ENCODE measurements at regions not wholly inside any gene's neighbourhood (a gene's known extent, or its start where the extent isn't known, plus 50 kb on each side); places are given as distances from the start of the nearest gene placed in this dataset.

DNA sequence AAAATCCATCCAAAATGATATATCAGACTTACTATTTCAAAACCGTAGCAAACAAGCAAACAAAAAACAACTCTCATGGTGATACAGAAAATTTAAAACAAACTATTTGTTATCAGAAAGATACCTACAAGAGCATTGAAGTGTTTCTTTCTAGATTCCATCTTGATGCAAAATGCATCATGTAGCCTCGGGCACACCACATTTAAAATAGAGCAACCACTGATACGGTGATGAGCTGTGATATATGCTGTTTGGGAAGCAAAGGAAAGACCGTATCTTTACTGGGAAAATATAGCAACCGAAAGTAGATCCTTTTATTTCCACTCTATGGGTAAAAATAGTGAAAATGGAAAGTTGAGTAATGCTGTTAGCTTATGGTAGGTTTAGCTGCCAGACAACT is 892.0 kb downstream of the GATA3 start:
- DNase-seq = no peak

DNA sequence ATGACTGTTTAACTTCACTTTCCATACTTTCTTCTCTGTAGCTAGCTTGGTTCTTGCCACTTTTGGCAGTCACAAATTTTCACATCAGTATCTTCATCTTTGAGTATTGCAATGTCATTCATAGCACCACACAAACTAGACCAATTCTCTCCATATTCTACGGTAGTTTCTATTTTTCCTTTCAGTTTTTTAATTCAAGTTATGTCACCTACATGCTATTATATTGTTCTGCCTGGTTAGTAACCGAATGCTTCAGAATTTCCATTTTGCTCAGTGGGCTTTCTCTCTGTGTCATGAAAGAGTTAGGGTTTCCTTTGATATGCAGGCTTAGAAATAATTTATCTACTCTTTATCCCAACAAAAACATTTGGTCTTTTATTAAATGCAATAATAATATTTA is 896.5 kb downstream of the GATA3 start:
- no peak for DNase-seq

DNA sequence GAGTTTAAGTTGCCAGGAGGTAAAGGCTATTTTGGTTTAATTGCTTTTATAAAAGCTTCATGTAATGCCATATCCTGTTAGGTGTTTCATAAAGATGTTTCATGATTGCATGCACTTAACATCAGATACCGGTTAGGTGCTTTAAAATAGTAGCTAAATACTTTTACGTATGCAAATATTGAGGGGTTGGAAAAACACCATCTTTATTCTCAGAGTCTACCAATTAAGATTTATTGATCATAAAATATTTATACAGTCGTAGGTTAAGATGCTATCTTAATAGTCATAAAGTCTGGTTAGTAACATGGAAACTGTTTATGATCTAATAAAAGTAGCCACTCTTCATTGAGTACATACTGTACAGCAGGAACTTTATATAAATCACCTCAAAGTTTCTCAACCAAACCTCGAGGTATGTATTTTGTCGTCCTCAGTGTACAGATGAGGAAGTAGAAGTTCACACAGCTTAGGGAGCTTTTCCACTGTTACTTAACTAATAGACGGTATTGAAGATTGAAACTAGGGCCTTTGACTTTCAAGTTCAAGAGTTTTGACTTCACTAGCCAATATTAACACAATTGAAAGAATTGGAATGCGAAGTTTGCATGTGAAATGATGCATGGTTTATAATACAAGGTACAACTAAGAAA is 897.1 kb downstream of the GATA3 start:
- no peak for DNase-seq

DNA sequence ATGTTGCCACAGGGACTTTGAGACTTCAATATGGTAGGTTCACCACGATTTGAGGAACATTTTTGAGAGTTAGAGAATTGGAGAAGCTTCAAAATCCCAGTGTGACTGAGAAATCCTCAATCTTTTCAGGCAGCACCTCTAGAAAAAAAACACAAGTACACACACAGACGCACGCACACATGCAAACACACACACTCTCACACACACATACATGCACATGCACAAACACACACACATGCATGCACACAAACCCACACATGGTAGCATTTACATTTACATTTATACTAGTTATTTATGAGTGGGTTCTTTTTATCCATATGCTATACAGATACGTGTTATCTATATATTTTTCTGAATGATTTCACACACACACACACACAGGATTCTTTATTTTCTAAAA is 901.9 kb downstream of the GATA3 start:
- no peak for DNase-seq

DNA sequence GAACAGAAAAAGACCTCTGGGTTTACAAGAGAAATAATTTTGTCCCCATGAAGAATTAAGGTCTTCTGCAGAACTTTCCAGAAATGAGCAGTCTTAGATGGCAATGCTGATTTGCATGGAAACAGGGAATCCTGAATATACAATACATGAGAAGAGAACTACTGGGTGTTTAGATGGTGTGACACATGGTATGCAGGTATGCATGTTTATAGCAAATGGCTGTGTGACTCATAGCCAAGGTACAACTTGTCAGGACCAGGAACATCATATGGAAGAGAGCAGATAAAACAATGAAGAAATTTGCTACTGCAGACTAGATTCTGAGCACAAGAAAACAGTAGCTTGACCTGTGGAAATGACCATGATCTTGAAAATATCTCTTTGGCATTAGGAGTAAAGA is 907.8 kb downstream of the GATA3 start:
- DNase-seq = no peak

DNA sequence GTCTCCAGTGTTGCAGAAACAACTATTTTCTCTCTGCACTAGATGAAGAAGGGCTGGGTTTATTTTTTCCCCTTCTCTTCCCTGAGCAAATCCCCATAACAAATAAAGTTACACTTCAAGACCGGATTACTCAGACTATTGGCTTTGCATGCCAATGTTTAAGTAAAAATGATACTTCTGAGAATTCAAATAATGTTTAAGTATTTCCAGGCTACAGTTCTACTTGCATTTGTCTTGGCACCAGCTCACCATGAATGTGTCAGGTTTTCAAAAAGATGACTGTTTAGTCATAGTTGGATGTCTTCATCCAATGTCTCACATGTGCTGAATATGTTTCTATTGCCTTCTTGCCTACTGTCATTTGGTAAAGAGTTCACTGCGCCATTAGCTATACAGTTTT is 912.6 kb downstream of the GATA3 start:
- DNase-seq = no peak

DNA sequence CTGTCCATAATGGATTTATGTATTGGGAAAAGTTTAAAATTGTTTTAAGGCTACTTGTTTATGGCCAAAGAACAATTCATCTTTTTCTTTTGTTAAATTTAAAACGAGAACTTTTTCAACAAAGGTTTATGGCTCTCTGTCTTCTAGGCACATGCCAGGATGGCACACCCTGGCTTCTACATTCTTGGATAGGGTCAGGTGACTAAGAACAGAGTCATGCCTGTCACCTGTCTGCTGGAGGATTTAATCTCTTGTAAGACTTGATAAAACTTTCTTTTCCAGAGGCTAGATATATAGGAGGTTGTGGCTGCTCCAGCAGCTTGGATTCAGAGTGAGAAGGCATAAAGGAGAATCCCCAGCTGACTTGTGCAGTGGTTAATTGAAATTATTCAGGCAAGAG is 915.4 kb downstream of the GATA3 start:
- no peak for DNase-seq

DNA sequence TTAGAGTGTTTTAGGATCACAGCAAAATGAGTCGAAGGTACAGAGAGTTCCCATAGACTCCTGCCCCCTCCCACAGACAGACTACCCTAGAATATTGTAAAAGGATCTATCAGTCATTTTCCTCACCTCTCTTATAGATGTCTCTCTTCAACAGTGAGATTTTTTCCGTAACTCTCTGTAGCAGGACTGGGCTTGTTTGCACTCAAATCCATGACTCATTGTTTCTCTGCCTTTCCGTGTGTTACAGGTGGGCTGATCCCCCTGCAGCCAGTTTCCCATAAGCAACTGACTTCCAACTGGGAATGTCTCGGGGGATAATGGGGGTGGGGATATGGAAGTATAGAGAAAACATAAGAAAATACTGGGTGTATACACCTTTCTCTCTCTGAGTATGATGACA is 921.0 kb downstream of the GATA3 start:
- no peak for DNase-seq

DNA sequence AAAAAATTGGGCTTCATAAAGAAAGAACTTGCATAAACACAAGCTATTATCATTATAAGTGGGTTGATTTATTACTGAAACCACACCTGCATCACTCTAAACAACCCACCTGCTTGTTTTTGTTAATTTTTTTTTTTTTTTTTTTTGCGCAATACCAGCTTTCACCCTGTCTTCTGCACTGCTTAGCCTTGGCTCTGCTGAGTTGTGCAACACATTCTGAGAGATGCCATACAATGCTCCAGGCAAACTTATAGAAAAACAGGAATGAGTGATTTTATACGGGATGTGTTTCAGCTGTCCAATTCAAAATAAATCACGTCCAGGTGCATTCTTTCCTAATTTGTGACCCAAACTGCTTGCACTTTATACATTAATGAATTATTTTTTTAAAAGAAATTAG is 923.6 kb downstream of the GATA3 start:
- DNase-seq = no peak

DNA sequence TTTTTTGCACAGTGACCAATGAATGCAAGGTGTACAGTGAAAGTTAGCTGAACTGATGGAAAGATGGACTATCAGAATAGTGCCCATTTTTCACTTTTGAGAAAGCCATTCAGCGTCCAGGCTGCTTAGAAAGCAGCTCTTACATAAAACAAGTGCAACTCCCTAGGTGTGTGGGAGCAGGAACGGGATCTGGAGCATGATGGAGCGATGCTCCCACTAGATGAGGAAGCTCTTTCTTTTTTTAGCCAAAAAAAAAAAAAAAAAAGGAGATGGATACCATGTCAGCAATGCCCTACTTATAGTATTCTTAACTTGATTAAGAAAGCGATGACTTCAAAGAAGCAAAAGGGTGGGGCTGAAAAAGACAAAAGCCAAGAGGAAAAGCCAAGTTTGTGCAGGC is 925.5 kb downstream of the GATA3 start:
- no peak for DNase-seq

DNA sequence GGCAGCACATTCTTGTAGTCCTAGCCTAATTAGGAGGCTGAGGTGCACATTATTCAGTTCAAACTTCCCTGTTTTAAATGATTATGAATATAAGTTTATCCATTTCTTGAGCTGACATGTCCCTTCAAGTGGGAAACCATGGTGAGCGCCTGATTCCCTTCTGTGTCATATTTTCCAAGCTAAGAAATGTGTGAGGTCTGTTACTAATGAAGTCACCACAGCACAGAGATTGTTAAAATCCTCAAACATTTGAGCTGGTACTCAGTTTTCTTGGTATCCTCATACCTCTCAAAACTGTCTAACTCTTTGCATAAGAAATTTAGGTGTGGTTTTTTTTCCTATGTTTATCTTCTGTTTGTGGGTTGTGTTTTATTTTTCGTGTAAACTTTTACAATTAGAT is 926.8 kb downstream of the GATA3 start:
- DNase-seq = no peak

DNA sequence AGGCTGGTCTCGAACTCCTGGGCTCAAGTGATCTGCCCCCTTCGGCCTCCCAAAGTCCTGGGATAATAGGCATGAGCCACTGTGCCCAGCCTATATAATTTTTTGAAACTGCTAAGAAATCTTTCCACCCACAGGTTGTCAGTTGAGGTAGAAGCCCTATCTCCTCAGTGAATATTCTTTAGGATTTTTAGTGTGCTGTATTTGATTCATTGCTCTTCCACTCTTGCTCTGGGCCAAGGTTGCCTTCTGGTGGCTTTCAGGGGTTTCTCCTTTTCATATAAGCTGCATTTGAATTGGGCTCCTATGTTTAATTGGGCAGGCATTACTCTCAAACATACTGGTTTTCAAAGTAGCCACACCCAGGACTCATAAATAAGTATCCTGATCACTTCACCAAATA is 931.2 kb downstream of the GATA3 start:
- DNase-seq = no peak

DNA sequence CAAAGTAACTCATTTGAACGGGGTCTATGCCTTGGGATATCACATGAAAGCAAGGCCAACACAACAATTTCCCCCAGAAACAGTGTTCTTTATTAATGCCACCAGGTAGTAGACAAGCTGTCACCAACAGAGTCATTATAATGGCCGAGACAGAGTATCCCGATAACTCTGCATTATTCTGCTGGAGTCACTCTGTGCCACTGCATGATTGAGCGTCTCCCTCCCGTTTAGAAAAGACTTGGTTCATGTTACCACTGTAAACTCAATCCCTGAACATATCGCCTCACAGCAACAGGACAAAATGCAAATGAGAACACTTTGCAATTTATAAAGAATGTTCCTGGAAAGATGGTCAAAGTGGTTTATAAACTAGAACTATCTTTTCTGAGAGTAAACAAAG is 932.5 kb downstream of the GATA3 start:
- no peak for DNase-seq

DNA sequence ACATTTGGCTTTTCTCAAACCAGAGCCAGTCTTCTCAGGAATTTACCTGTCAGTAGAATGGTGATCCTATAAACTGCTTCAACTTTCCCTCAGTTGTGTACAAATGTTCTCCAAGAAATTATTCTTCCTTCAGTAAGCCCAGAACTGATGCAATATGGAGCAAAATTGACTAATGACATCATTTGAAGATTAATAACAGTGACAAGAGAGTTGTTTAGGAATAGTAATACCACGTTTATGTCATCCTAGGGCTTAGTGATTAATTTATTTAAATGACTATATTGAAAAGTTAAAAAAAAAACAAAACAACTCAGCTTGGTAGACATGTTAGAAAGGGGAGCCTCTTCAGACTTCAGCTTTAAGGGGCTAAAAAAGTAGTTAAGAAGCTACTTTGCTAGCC is 933.2 kb downstream of the GATA3 start:
- no peak for DNase-seq

DNA sequence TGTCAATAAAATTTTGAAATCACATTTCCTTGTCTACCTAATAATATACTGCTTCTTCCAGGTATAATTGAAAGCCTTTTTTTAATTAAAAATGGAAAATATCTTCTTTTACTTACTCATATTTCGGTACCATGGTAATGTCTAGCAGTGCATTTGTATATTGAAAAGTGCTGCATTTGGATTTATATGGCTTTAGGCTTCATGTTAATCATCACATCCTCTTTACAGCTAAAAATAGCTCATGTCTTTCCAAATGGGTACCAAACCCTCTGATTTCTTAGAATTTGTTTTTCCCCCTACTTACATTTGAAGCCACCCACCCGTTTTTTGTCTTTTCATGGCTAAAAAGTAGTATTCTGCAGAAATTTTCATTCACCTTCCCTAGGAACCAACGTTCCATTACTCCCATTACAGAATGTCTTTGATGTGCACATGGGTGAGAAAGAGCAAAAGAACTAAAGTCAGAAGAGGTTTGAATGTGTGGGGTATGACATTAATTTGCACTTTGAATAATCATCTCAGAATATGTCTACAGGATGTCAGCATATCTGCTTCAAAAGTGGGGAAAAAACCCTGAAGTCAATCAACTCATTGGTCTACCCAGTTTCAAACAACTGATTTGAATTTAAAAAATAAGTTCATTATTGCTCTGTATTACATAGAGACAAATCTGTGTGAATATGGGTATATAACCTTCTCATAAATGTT is 935.9 kb downstream of the GATA3 start:
- DNase-seq = no peak

DNA sequence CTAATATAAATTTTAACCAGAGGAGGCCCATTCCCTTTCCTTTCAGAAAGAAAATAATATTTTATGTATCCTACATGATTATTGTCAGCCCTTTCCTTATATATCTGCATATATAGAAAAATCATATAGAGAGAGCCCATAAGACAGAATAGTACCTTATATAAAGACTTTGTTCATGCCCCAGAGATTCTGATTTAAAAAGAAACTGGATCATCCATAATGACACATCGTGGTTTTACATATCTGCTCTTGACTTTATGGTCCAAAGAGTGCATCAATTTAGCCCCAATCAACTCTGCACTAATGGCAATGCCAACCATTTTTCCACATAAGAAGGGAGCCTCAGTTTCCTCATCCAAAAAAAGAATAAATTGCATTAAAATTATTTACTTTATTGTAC is 937.5 kb downstream of the GATA3 start:
- no peak for DNase-seq

DNA sequence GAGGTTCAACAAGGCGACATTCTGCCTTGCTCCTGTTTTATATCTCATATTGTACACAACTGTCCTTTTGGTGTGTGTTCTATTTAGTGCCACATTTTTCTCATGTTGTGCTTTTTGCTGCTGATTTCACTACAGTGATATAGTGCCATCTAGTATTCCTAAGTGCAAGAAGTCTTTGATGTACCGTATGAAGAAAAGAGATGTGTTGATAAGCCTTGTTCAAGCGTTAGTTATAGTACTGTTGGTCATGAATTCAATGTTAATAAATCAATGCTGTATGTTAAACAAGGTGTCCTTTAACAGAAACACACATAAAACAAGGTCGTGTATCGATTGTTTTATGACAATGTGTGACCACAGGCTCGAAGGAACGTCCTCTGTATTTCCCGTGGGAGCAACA is 939.4 kb downstream of the GATA3 start:
- DNase-seq = no peak

DNA sequence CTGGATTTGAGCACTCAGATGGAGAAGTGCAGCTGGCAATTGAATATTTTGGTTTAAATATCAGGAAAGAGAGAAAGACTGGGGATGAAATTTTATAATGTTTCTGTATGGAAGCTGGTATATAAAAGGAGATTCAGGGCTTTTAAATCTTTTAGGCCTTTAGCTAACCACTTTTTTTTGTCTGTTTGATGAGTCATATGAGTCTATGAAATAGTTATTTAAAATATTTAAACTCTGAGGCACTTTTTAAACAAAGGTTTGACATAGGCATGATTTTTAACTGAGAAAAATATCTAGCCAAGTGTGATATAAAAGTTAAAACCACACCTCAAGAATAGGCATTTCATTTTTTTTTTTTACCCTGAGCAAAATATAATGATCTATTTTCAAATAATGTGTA is 944.3 kb downstream of the GATA3 start:
- no peak for DNase-seq

DNA sequence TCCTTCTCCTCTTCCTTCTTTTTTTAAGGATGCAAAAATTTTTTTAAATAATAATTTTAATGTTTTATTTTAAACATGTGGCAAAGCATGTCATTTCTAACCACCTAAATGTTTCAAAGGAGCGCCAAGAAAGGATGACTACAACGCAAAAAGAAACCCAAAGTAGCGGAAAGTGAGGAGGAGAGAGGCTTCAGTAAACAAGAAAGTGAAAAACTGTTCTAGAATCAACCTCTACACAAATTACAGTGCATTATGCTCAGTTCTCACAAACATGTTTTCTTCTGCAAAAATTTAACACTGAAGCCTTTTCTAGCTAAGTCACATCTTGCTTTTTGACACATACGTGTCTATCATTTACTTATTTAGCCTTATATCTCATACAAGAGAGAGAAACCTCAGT is 948.6 kb downstream of the GATA3 start:
- DNase-seq = no peak

DNA sequence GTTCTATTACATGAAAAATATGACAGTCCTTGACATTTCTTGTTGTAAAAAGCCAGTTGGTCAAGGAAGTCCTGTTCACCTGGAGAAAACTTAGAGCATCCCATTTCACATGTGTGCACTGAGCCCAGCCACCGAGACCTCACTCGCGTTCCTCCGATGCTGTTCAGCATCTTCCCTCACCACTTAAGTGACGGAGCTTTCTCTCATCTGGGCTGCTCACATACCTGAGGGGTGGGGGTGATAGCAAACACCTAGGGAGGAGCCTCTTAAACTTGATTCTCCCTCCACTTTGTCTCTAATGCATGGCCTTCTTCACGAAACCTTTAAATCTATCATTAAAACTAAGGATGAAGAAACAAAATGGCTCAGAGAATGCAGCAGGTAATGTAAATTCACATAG is 950.2 kb downstream of the GATA3 start:
- no peak for DNase-seq

DNA sequence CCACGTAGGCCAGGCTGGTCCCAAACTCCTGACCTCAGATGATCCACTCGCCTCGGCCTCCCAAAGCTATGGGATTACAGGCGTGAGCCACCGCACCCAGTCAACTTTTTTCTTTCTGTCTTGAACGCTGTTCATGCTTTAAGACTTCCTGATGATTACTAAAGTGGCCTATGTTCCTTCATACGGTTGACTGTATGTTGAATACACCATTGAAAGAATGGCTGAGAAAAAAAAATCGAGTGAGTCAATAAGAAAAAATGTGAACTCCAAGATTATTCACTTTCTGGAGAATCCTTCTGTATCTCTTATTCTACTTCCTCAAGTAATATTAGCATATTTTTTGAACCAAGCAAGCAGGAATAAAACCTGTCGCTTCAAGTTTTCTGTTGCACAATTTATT is 955.0 kb downstream of the GATA3 start:
- DNase-seq = no peak

DNA sequence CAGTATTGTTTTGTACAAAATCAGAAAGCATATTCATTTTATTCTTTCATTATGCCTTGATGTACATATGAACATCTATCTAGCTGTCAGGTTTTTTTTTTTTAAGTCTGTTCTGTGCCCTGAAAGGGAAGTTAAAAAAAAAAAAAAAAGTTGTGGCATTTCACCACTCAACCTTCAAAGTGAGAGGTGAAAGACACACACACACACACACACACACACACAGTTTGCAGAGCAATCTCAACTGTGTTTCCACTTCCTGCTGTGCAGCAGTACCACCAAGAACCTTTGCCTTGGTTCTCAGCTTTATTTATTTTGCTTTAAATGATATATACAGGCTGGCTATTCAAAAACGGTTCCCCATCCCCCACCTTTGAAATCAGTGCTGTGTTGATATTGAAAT is 955.6 kb downstream of the GATA3 start:
- DNase-seq = peak; percentile 43

DNA sequence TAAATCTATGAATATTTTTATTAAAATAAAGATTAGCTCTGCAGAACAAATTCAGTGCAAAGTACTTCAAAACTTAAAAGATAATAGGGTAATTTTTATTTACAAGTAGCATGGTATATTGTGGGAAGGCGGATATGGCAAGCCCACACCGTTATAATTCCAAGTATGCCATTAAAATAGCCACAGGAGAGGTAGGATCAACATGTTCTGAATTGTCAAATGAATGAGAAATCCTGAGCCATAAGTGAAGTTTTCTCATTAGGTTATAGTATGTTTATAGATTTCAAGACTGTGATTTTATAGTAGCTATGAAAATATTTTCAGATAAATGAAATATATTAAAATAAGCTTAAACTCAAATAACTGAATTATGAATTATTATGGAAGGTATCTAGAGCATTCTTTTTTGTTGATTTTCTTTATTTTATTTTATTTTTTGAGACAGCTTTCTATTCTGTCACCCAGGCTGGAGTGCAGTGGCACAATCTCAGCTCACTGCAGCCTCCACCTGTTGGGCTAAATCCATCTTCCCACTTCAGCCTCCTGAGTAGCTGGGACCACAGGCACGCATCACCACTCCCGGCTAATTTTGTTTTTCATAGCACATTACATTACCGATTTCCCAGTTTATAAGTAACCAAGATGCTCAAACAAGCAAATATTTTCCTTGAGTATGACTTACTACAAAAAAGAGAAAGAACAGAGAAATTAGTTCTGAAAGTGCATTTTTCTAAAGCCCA is 956.6 kb downstream of the GATA3 start:
- no peak for DNase-seq

DNA sequence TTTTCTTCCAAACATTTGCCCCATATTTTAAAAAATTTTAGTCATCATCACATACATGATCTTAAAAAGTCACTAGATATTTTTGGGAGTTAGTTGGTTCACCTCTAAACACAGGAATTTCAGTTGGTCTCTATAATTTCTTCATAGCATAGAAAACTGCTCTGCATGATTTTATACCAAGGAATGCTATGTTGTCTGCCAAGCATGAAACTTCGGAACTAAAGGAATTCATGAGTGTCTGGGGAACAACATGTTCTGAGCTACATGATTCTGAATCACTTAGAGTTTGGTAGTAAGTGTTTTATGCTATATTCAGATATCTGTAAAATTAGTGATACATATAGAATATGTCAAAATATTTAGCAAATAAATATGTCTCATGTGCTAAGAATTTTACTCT is 957.8 kb downstream of the GATA3 start:
- no peak for DNase-seq

DNA sequence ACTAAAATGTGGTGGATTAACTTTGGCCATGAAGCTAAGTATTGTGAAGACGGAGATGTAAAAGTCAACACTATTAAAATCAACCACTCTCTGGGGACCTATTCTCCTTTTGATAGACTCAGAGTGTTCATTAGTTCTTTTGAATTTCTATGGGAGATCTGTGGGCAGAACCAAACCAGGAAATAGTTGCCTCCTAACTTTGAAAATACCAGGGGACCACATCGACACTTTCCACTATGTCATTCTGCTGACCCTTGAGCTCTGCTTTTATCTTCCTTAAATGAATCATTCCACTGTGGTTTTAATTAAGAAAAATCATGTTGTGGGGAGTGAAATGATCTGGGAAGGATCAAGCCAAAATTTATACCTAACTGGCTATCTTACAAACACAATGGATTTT is 960.5 kb downstream of the GATA3 start:
- no peak for DNase-seq

Measured in CD4-positive, alpha-beta T cell treated with Interleukin-15 for 1 hour (primary cell).